ENCODE measurements at regions not wholly inside any gene's neighbourhood (a gene's known extent, or its start where the extent isn't known, plus 50 kb on each side); places are given as distances from the start of the nearest gene placed in this dataset.

DNA sequence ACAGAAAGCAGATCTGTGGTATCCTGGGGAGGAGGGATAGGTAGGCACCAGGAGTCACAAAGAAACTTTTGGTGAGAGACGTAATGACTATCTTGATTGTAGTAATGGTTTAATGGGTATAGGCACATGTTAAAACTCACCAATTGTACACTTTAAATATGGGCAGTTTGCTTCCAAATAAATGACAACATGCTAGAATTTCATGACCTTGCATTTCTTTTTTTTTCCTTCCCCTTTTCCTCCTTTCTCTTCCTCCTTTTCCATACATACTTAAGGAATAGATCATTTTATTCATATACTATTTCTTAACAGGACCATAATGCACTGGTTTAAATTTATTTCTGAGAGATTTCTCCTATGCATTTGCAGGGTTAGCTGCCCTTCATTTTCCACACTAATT lies 341.8 kb downstream of the TMEM182 start:
- H3K27ac ChIP-seq, result no peak overlapping the region
- TF ChIP-seq, protein P1, sequence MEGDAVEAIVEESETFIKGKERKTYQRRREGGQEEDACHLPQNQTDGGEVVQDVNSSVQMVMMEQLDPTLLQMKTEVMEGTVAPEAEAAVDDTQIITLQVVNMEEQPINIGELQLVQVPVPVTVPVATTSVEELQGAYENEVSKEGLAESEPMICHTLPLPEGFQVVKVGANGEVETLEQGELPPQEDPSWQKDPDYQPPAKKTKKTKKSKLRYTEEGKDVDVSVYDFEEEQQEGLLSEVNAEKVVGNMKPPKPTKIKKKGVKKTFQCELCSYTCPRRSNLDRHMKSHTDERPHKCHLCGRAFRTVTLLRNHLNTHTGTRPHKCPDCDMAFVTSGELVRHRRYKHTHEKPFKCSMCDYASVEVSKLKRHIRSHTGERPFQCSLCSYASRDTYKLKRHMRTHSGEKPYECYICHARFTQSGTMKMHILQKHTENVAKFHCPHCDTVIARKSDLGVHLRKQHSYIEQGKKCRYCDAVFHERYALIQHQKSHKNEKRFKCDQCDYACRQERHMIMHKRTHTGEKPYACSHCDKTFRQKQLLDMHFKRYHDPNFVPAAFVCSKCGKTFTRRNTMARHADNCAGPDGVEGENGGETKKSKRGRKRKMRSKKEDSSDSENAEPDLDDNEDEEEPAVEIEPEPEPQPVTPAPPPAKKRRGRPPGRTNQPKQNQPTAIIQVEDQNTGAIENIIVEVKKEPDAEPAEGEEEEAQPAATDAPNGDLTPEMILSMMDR (IDR thresholded peaks at IDR 0.05 in 8 of 11, conservative IDR thresholded peaks at IDR 0.05 in 3 of 11), result no peak
- no peak for TF ChIP-seq POLR2AphosphoS5 (IDR thresholded peaks at IDR 0.05)
- DNase-seq, result no peak
- WGBS, 5 donors, result 79 to 90% (median 85%) methylated on average over 1 of the region's 1 CpG
- no peaks in the 10 kb centered on the region for H3K9me3 ChIP-seq
- no peak overlapping the region for H3K4me3 ChIP-seq
- H3K36me3 ChIP-seq, result no peaks in the 10 kb centered on the region
- intact Hi-C loops (cut with DNase I; ENCODE audit: low total_unique reads), result no loop called here
- H3K4me1 ChIP-seq, result no peaks in the 10 kb centered on the region
- H3K27me3 ChIP-seq (replicated peaks in 1 of 7), result no peaks in the 10 kb centered on the region

DNA sequence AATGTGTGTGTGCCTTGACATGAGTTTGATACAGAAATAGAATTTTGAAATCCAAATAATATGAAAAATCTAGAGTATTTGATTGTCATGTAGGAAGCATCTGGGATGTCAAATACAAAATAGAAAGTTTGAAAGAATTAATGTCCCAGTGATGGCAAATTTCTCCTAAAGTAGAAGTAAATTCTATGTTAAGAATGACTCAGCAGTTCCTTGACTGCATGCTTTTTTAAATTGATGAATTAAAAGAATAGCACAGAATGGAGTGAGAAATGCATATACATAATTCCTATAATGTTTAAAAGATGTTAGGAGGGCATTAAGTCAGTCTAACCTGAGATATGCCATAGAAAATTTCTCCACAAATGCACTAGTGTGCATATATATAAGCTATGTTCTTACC lies 357.5 kb downstream of the TMEM182 start:
- no peak for DNase-seq
- Histone ChIP-seq H3K4me3 (no peak overlapping the region), H3K36me3 (no peaks in the 10 kb centered on the region), H3K9me3 (no peaks in the 10 kb centered on the region), H3K27me3 (replicated peaks in 1 of 7) (no peaks in the 10 kb centered on the region), H3K27ac (no peak overlapping the region), H3K4me1 (no peaks in the 10 kb centered on the region)
- intact Hi-C loops (cut with DNase I; ENCODE audit: low total_unique reads), result no loop called here
- TF ChIP-seq POLR2AphosphoS5 (IDR thresholded peaks at IDR 0.05) (no peak), POLR2A (IDR thresholded peaks at IDR 0.05) (no peak)
- TF ChIP-seq, protein P1 (IDR thresholded peaks at IDR 0.05 in 8 of 11, conservative IDR thresholded peaks at IDR 0.05 in 3 of 11), result no peak

GRCh38 chr2:103121106-103121505 lies 359.3 kb downstream of the TMEM182 start:
- intact Hi-C loops (cut with DNase I; ENCODE audit: low total_unique reads), result no loop called here
- H3K4me3 ChIP-seq, result no peak overlapping the region
- no peaks in the 10 kb centered on the region for H3K27me3 ChIP-seq (replicated peaks in 1 of 7)
- 70 to 92% (median 83%) methylated on average over 1 of the region's 1 CpG for WGBS, 5 donors
- H3K27ac ChIP-seq, result no peak overlapping the region
- no peak for DNase-seq
- TF ChIP-seq POLR2AphosphoS5 (IDR thresholded peaks at IDR 0.05) (no peak), POLR2A (IDR thresholded peaks at IDR 0.05) (no peak)
- TF ChIP-seq, protein P1 (IDR thresholded peaks at IDR 0.05 in 8 of 11, conservative IDR thresholded peaks at IDR 0.05 in 3 of 11), result no peak
- no peaks in the 10 kb centered on the region for H3K9me3 ChIP-seq
- no peaks in the 10 kb centered on the region for H3K4me1 ChIP-seq
- no peaks in the 10 kb centered on the region for H3K36me3 ChIP-seq

DNA sequence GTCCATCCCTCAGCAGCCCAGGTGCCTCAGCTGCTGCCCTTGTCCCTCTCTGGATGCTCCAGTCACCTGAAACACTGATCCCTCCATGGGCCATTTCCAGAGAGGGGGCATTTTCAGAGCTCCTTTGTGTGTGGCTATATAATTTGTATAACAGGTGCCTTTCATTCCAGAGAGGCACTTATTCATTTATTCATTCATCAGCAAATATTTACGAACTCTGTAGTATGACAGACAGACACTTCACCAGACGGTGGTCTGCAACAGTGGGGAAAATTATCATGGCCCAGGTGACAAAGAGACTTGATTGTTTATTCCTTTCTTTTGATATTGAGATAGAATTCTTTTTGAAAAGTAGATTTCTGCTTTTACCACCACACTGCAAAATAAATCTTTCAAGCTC lies 361.7 kb downstream of the TMEM182 start:
- Histone ChIP-seq H3K4me3 (no peak overlapping the region), H3K36me3 (no peaks in the 10 kb centered on the region), H3K9me3 (no peaks in the 10 kb centered on the region), H3K4me1 (no peaks in the 10 kb centered on the region), H3K27ac (no peak overlapping the region), H3K27me3 (replicated peaks in 1 of 7) (no peaks in the 10 kb centered on the region)
- no peak for DNase-seq
- intact Hi-C loops (cut with DNase I; ENCODE audit: low total_unique reads), result no loop called here
- TF ChIP-seq, protein P1 (IDR thresholded peaks at IDR 0.05 in 8 of 11, conservative IDR thresholded peaks at IDR 0.05 in 3 of 11), result no peak
- no peak for TF ChIP-seq POLR2A (IDR thresholded peaks at IDR 0.05)
- TF ChIP-seq POLR2AphosphoS5 (IDR thresholded peaks at IDR 0.05), result no peak
- WGBS, 5 donors, result 73 to 90% (median 80%) methylated on average over 2 of the region's 2 CpGs
